Stimulated activated CD4-positive, alpha-beta T cell treated with anti-CD3 and anti-CD28 coated beads, Interleukin-1b, Interleukin-23, amount 100 ng/mL, for 1 hour (primary cell): ENCODE measurements at regions not wholly inside any gene's neighbourhood (a gene's known extent, or its start where the extent isn't known, plus 50 kb on each side); places are given as distances from the start of the nearest gene placed in this dataset.
"Not testable (repeated sequence)": the region's sequence is repeated elsewhere in the genome, so short reads cannot be mapped to it uniquely, and the experiment has no call there.

Experiments used
- DNase-seq, 2 donors: peaks; one replicate each; pipeline ENCODE4 v3.0.0-alpha.2; 2020; ENCODE audit warnings: low read depth in 2 of 2

DNA sequence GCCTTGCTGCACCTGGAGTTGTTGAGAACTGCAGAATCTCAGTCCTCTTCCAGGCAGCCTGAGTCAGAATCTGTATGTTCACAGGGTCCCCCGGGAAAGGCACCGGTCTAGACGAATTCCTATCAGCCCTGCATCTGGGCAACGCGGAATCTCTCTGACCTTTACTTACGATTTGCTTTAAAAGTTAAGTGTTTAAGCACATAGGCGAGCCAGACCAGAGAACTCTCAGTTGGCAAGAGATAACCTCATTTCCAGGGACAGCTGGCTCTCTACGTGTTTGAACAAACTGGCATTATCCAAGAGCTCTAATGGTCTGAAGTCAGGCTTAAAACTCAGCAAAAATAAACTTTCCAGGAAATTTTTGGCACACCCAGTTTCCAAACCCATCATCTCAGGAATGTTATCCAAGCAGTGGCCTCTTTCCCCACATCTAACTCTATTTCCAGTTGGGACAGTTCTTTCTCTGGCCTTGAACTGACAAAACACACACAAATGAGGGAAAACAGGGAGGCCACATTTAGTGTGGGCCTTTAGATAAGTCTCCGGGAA is 53.4 kb downstream of the HES1 start:
- DNase-seq, result no peak

DNA sequence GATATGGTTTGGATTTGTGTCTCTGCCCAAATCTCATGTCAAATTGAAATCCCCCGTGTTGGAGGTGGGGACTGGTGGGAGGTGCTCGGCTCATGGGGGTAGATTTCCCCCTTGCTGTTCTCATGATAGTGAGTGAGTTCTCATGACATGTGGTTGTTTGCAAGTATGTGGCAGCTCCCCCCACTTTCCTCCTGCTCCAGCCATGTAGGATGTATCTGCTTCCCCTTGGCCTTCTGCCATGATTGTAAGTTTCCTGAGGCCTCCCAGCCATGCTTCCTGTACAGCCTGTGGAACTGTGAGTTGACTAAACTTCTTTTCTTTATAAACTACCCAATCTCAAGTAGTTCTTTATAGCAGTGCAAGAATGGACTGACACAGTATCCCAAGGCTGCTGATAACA is 55.9 kb downstream of the HES1 start:
- DNase-seq, result not testable (repeated sequence)

DNA sequence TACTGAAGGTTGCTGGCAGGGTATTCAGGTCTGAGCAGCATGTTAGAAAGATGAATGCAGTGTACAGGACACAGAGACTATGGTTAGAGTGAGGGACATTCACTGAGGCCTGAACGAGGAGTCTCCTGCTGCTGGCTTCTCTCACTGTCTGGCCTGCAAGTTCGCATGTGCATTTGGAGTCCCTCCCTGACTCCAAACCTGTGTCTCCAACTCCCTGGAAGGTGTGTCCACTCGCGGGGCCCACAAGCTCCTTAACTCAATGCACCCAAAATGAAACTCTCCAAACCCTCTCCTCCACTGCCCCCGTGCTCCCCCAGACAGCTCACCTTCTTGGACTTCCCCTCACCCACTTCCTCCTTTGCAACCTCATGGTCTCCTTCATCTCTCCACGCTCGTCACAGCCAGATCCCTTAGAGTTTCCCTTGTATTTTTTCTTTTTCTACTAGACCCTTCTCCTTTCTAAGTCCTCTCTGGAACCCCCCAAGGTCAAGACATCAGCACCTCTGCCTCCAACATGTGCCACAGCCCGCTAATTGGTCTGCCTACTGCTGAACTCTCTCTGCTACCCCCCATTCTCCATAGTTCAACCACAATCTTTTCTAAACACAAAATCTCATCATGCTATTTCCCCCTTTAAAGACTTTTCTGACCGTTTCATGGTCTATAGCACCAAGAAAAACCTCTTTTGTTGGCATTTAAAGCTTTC is 58.3 kb downstream of the HES1 start:
- DNase-seq, result no peak

DNA sequence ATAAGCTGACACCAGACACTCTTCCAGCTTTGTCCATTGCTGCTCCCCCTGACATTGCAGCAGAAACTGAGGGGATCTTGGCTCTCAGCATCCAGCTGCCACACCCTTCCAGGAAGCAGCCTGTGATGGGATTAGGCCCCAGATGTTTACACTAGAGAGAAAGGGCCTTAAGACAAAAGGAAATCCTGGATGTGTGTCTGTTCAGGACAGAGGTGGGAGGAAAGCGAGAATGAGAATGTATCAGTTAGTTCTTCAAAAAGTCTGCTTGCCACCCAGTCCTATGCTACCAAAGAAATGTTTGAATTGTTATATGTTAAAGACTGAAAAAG is 58.8 kb downstream of the HES1 start:
- no peak for DNase-seq

DNA sequence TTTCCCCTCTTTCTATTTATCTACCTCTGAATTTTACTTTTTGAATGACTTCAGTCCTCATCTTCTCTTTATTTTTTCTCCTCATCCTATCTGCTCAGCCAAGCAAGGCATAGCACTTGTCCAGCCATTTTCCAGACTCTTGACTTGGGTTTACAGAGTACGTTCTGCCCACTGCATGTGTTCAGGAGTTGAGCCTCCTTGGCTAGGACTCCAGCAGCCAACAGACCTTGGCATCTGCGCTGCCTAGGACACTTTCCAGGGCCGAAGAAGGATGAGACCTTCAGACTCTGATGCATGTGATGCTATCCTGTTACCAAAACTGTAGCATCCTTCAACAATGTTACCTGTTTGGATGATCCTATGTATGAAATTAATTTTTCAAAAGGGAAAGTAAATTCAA is 59.7 kb downstream of the HES1 start:
- no peak for DNase-seq

DNA sequence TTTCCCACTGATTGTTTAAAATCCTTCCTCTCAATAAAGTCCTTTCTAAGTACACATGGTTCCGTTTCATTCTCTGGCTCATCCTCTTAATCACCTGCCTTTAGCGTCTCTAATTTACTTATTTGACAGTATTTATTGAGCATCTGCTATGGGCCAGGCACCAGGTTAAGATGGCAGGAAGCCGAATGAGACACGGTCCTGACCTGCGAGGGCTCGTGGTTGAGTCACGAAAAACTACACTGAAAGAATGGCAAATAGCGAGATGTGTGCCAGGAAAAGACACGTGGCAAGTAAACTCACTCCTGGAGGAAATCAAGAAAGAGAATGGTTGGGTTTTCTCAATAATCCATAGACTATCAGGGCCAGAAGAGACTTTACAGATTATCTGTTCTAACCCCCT is 60.9 kb downstream of the HES1 start:
- DNase-seq, result no peak

DNA sequence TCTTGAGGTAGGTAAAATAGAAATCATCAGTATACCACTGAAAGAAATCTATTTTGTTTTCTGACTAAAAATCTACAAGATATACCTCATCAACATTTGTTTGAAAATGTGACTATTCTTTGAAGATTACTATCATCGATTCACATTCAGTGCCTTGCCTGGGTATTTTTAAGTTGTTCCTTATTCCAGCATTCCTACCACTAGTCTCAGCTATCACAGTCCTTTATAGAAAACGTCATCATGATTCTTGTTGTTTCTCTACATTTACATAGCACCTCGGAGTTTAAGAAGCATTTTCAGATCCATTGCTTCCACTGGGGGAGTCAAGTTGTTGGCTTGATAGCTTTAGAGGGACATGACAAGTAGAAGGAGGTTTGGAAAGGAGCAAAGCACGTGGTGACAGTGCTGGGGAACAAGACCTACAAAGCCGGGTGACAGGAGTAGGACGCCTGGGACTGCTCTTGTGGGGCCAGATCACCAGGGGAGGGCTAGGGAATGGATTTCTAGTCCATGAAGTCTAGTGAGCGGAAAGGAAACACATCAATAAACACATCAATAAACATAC is 61.5 kb downstream of the HES1 start:
- DNase-seq, result no peak

DNA sequence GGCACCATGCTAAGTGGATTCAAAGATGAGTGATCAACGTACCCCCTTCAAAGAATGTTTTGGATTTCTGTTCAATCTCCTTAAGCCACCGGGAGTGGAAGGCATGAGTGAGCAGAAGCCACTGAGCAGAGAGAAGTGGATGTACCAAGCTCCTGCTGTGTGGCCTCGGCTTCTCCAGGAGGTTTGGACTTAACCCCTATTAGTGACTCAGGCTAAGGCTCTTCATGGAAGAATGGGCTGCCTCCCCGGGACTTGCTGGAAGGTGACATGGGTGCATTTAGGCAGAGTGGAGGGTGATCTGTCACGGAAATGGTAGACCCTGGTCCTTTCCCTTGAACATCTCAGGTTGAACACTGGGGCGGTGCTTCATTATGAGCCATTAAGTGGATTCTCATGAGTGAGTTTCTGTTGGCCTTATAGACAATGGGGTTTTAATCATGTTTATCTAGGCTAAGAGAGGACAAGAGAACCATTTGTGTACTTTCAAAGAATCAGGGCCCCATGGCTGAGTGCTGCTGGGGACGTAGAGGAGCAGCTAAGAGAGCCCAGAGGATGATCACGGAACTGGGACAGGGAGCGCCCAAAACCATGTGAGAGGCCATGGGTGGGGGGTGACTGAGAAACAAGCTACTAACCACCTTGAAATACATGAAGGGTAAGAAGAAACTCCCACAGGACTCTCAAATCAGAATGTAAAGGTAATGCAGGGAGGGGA is 62.2 kb downstream of the HES1 start:
- DNase-seq, result no peak

DNA sequence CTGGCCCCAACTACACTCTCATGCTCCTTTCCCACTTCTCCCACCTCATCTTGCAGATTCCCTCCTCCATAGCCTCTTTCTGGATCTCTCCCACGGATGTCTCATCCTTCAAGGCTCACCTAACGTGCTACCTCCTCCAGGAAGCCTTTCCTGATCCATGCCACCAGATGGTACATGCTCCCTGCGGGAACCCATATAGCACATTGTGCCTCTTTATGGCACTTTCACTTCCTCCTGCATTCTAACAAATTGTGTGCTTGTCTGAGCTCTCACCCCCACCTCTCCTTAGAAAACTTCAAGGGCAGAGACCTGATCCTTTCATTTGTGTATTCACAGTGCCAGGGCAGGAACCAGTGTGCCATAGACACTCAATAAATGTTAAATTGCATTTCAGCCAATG is 63.0 kb downstream of the HES1 start:
- no peak for DNase-seq

DNA sequence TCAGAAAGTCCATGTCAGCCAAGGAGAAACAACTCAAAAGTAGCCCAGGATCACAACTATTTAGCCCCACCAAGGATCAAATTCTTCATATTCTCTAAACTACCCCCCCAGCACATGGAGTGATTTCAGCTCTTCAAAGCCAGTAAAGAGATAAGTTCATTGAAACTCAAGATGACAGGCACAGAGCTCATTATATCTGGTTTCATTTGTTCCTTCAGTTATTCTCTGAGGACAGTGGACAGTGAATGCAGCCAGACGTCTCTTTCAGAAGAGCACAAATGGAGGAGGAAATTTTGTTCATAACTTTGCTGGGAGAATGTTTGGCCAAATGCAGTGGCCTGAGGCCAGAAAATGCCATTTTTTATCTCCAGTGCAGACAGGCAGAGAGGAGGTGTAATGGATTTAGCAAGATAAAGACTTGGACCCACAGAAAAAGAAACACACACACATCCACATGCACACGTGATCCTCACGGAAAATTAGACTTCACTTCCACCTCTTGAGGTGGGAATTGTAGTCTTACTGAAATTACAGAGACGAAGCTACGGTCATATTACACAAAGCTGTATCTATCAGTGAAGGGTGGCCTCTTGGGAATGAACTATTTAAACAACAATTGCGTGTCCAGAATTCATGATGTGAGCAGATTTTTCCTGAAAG is 64.6 kb downstream of the HES1 start:
- DNase-seq, result no peak

DNA sequence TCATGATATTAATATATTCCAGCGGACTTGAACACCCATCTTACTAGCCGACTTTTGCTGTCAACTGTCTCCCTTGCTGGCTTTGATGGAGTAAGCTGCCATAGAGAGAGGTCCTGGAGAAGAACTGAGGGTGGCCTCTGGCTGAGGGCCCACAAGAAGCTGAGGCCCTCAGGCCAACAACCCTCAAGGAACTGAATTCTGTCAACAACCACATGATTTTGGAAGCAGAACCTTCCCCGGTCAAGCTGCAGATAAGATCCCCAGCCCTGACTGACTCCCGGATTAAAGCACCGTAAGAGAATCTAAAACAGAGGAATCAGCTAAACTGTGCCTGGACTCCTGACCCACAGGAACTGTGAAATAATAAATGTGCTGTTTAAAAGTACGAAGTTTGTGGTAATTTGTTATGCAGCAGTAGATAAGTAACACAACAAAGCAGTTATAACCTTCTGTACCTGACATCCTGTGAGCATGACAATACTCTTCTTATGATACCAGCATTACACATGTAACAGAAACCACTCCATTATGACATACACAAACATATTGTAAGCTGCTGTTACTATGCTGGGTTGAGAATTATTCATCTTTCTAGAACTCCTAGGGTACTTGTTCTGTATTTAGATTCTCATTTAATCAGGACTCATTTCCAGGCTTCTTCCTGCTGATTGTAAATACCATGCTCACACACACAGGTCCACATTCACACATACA is 66.2 kb downstream of the HES1 start:
- no peak for DNase-seq

DNA sequence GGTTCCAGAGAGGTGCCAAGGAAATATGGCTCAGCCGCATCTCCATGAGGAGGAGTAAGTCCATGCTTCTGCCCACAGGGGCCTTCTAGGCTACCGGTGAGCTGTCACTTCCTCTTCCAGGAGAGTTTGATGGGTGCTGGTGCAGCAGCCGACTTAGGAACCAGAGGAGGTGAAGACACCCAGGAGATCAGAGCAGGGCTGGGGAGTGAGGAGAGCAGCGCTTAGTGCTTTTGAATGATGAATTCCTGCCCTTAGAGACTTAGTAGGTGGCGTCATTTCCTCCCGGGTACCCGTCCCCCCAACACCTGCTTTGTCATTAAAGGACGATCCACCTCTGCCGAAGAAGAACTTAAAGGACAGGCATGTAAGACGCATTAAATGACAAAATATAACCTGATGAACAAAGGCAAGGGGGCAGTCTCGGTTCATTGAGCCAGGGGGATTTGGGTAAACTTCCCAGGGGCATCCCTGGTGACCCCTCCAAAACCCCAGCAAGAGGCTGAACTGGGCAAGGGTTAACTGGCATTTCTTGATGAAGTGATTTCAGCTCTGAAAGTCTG is 67.6 kb downstream of the HES1 start:
- DNase-seq, result no peak

DNA sequence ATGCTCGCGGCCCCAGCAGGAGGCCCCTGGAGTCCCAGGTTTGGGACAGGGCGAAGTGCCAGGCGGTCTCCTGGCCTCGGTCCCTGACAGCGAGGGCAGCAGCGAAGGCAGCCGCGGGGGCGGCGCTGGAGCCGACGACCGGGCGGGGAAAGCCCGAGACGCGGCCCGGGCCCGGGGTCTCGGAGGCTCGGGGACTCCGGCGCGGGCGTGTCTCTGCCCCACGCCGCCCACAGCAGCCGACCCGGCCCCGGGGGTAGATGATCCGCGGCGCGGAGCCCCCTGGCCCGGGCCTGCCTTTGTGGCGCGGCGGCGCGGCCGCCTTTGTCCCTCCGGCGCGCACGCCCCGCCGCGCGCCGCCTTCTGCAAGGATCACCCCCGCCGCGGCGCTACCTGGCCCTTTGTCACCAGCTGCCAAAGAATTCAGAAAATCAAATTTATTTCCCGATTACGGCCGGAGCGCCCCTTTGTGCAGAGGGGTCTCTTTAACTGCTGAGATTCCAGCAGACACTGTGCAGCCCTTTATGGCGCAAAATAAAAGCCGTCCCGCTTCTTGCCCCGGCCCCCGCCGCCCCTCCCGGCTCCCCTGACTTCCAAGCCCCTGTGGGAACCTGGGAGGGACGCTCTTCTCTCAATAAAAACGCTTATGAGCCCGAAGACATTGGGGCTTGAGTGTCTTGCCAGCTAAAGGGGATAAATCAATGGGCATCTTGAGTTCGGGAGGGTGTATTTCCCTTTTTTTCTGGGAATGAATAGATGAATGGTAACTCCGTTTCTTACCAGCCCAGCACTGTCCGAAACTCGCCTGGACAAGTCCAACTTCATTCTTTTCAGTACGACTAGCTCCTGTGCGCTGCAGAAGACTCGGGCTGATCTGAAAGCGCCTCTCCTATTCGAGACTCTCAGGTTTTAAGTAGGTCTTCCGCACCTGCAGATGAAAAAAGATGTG is 68.4 kb downstream of the HES1 start:
- DNase-seq, result no peak

DNA sequence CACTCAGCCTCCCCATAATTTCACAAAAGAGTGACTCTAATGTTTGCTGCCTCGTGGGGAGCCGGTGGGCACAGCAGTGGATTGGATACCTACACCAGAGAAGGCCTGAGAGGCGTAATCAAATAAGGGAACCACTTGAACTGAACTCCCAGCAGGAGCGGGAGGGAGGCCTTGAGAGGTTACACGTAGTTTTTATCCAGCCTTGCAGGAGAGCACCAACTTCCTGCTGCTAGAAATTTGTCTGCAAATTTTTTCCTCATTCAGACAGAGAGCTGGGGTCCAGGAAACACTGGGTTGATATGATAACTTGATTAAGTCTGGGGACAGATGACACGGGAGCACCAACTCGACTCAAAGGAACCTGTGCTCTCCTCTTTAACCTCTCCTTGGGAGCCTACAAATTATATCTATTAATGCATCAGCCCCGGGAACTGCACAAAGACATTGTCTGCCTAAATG is 69.8 kb downstream of the HES1 start:
- no peak for DNase-seq

DNA sequence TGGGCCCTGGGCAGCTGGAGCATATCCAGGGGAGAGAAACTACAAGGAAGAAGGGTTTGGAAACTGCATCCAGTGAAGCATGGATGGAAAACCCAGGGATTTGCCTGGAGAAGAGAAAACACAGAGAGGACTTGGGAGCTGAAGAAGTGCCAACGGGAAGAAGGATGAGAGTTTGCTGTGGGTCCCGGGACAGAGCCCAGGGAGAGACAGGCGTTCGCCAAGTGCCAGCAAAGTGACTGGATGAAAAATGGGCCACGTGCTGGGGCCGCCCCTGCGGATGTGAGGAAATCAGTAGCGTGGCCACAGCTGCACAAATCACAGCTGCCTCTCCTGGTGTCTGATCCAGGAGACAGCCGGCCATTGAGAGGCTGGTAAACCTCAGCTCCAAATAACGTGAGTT is 70.4 kb downstream of the HES1 start:
- DNase-seq, result no peak

DNA sequence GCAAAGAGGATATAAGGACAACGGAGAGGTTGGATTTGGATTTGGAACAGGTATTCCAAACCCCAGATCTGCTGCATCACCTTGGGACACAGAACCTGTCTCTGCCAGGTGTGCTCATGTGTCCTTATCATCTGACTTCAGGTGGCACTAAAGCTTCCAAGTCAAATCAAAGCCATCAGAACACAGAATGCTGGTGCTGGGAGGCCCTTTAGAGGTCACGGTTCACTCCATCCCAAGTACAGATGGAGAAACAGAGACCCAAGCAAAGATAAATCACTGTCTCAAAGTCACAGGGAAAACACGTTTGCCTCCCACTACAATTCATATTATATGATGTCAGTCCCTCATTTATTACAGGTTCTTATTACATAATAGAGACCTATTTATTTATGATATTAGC is 72.8 kb downstream of the HES1 start:
- no peak for DNase-seq

DNA sequence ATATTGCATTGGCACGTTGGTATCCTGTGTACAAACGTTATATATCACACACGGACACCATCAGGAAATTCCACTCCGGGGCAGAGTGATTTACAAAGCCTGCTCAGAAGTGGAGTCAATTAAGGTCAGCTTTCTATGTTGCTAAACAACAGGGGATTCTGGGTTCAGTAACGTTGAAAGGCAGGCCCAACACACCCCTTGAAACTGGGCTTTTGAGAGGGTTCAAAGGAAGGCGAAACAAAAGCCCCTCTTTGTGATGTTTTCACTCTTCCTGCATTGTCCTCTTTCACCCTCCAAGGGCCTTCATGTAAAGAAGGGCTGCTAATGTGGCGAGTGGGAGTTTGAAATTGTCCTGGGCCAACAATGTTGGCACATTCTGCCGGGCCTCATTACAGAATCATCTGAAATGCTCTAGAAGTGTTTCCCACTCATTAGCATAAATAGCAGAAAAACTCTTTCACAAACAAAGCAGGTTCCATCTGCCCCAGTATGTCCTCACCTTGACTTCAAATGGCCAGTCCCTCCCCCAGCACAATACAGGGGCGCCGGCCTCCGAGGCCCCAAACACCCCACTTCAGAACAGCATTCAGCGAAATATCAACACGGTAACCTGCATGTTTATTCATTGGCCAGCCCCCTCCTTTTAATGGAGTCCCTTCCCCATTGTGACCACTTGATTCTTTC is 76.4 kb downstream of the HES1 start:
- no peak for DNase-seq

DNA sequence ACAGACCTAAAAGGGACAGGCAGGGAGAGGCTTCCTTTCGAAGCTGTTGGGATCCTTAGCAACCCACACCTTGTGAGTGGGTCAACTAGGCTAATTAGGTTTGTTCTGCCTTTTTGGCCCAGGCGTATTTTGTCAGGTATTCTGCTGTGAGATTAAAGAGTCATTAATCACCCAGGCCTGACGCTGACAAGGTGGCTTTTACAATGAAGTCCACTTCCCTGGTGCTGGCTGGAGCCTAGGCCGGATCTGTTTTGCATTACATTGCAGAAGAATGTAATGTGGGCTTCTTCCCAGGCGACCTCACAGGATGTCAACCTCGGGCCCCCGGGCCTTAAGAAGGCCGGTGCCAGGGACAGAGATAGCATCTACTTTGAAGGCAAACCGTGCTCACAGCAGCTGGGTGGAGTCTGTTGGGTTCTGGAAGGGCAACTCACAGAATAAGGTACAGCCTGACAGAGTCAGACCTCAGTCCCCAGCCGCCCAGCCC is 76.9 kb downstream of the HES1 start:
- DNase-seq, result no peak

DNA sequence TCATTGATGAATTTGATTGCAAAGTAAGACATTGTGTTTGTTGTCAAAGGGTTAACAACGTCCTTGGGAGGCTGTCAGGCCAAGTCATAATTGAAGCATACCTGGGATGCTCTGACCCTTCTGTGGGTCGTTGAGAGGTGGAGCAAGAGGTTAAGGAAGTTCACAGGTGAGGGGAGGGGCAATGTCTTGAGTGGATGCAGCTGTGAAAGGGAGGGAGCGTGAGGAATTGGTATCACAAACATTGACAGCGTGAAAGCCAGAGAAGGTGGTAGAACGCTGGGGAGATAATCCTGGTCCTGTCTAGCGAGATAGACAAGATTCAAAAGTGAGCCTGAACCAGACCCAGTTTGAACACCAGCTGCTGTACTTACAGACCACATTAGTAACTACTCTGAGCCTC is 79.4 kb downstream of the HES1 start:
- DNase-seq, result no peak
